Lower leg skin (tissue), 3 donors: ENCODE measurements at regions not wholly inside any gene's neighbourhood (a gene's known extent, or its start where the extent isn't known, plus 50 kb on each side); places are given as distances from the start of the nearest gene placed in this dataset.

ENCODE experiments used
- CTCF ChIP-seq, 3 donors: fragments of 450-650 bp; IDR thresholded peaks; one replicate each; pipeline ENCODE4 v1.5.1; 2016; ENCODE audit warnings: antibody characterized with exemption in 3 of 3, mild to moderate bottlenecking in 3 of 3, moderate library complexity in 2 of 3
- POLR2A ChIP-seq, 2 donors: fragments of 450-650 bp; IDR thresholded peaks; one replicate each; pipeline ENCODE4 v1.6.1; 2016 to 2017; ENCODE audit warnings: antibody characterized with exemption in 2 of 2, mild to moderate bottlenecking in 1 of 2, moderate library complexity in 1 of 2

GRCh38 chr5:98992552-98992951, 63.7 kb upstream of the CHD1 start:
- TF ChIP-seq CTCF (IDR thresholded peaks at IDR 0.05) = no peak
- no peak for TF ChIP-seq POLR2A (IDR thresholded peaks at IDR 0.05)
